PFSK-1 (cell line): ENCODE measurements at regions not wholly inside any gene's neighbourhood (a gene's known extent, or its start where the extent isn't known, plus 50 kb on each side); places are given as distances from the start of the nearest gene placed in this dataset.

Source experiments
- FOXP2 ChIP-seq: optimal IDR thresholded peaks from 2 replicates; pipeline ENCODE3; 2011; ENCODE audit warnings: borderline replicate concordance, control low read depth, inconsistent platforms; ENCODE audit not compliant: insufficient read depth; ENCODE audit errors: extremely low read length, extremely low read depth
- POLR2AphosphoS5 ChIP-seq: IDR thresholded peaks from 2 replicates; pipeline ENCODE4 v1.6.1; 2012; ENCODE audit warnings: low read depth, mild to moderate bottlenecking, control low read depth, low read length, moderate library complexity
- SIN3A ChIP-seq: IDR thresholded peaks from 2 replicates; pipeline ENCODE4 v1.6.1; 2012; ENCODE audit warnings: mild to moderate bottlenecking, low read length, moderate library complexity, borderline replicate concordance; ENCODE audit not compliant: insufficient read depth
- TAF1 ChIP-seq: IDR thresholded peaks from 2 replicates; pipeline ENCODE4 v1.6.1; 2012; ENCODE audit warnings: low read length, control low read depth, borderline replicate concordance; ENCODE audit not compliant: insufficient read depth
- TF ChIP-seq, protein P1 (sequence below), 2 experiments: IDR thresholded peaks; 2 replicates each; pipeline versions ENCODE4 v1.6.1 to v1.8.0; 2011 to 2012; ENCODE audit warnings: low read depth in 2 of 2, low read length in 2 of 2, control low read depth in 1 of 2, inconsistent platforms in 1 of 2, mild to moderate bottlenecking in 1 of 2, moderate library complexity in 1 of 2; ENCODE audit not compliant: insufficient read depth in 1 of 2

- TF ChIP-seq TAF1: no peak
- TF ChIP-seq FOXP2: no peak
- TF ChIP-seq, protein P1, sequence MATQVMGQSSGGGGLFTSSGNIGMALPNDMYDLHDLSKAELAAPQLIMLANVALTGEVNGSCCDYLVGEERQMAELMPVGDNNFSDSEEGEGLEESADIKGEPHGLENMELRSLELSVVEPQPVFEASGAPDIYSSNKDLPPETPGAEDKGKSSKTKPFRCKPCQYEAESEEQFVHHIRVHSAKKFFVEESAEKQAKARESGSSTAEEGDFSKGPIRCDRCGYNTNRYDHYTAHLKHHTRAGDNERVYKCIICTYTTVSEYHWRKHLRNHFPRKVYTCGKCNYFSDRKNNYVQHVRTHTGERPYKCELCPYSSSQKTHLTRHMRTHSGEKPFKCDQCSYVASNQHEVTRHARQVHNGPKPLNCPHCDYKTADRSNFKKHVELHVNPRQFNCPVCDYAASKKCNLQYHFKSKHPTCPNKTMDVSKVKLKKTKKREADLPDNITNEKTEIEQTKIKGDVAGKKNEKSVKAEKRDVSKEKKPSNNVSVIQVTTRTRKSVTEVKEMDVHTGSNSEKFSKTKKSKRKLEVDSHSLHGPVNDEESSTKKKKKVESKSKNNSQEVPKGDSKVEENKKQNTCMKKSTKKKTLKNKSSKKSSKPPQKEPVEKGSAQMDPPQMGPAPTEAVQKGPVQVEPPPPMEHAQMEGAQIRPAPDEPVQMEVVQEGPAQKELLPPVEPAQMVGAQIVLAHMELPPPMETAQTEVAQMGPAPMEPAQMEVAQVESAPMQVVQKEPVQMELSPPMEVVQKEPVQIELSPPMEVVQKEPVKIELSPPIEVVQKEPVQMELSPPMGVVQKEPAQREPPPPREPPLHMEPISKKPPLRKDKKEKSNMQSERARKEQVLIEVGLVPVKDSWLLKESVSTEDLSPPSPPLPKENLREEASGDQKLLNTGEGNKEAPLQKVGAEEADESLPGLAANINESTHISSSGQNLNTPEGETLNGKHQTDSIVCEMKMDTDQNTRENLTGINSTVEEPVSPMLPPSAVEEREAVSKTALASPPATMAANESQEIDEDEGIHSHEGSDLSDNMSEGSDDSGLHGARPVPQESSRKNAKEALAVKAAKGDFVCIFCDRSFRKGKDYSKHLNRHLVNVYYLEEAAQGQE (IDR thresholded peaks at IDR 0.05; ENCODE audit: insufficient read depth in 1 of 2, low read depth in 2 of 2, low read length in 2 of 2): no peak
- TF ChIP-seq SIN3A: no peak
- no peak for TF ChIP-seq POLR2AphosphoS5
These were observed 267.3 kb upstream of the SPOPL start for GRCh38 chr2:138234265-138234664.

DNA sequence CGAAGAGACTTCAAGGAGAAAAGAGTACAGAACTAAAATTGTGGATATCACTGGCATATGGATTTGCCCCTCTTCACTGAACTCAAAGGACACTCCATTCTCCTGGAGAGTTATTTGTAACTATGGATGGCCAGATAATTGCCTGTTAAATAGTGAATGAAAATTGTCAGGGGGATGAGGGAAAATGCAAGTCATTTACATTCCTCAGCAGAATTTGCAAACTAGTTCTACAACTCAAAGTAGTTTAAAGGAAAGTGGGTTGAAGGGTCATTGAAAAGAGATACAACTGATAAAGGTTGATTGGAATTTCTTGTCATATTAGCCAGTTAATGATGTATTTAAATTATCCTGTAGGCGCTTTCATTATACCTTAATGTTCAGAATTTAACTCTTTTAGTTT, 266.5 kb upstream of the SPOPL start:
- TF ChIP-seq SIN3A (no peak), POLR2AphosphoS5 (no peak), TAF1 (no peak), FOXP2 (no peak)
- TF ChIP-seq, protein P1 (IDR thresholded peaks at IDR 0.05; ENCODE audit: insufficient read depth in 1 of 2, low read depth in 2 of 2, low read length in 2 of 2): no peak

DNA sequence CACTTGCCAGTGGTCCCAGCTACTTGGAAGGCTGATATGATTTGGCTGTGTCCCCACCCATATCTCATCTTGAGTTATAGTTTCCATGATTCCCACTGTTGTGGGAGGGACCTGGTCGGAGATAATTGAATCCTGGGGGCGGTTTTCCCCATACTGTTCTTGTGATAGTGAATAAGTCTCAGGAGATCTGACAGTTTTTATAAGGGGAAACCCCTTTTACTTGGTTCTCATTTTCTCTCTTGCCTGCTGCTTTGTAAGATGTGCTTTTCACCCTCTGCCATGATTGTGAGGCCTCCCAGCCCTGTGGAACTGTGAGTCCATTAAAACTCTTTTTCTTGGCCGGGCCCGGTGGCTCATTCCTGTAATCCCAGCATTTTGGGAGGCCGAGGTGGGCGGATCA, 265.4 kb upstream of the SPOPL start:
- TF ChIP-seq, protein P1 (IDR thresholded peaks at IDR 0.05; ENCODE audit: insufficient read depth in 1 of 2, low read depth in 2 of 2, low read length in 2 of 2): no peak
- TF ChIP-seq POLR2AphosphoS5: no peak
- TF ChIP-seq TAF1: no peak
- TF ChIP-seq FOXP2: no peak
- TF ChIP-seq SIN3A: no peak

- TF ChIP-seq, protein P1 (IDR thresholded peaks at IDR 0.05; ENCODE audit: insufficient read depth in 1 of 2, low read depth in 2 of 2, low read length in 2 of 2): no peak
- no peak for TF ChIP-seq POLR2AphosphoS5
- no peak for TF ChIP-seq SIN3A
- no peak for TF ChIP-seq FOXP2
- TF ChIP-seq TAF1: no peak
These were observed 263.7 kb upstream of the SPOPL start for GRCh38 chr2:138237667-138238384.

- TF ChIP-seq, protein P1 (IDR thresholded peaks at IDR 0.05; ENCODE audit: insufficient read depth in 1 of 2, low read depth in 2 of 2, low read length in 2 of 2): no peak
- no peak for TF ChIP-seq TAF1
- no peak for TF ChIP-seq FOXP2
- TF ChIP-seq SIN3A: no peak
- TF ChIP-seq POLR2AphosphoS5: no peak
These were observed 262.7 kb upstream of the SPOPL start for GRCh38 chr2:138238908-138239307.
